ENCODE measurements at regions not wholly inside any gene's neighbourhood (a gene's known extent, or its start where the extent isn't known, plus 50 kb on each side); places are given as distances from the start of the nearest gene placed in this dataset.

- ATAC-seq (no peak), DNase-seq (ENCODE audit: low read depth, low spot score) (no peak)
- Histone ChIP-seq H3K4me3 (replicated peaks in 1 of 2; ENCODE audit: low read depth in 1 of 2, low read length in 2 of 2) (no peak overlapping the region), H3K4me2 (ENCODE audit: low read length) (no peak overlapping the region), H3K9ac (ENCODE audit: low read length) (no peak overlapping the region), H3K27me3 (ENCODE audit: insufficient read depth, low read length) (peaks cover 13% of the 10 kb centered on the region; the same call in 1 of the 2 replicates), H2AFZ (ENCODE audit: low read depth, low read length, poor library complexity, severe bottlenecking) (no peak overlapping the region), H3K4me1 (ENCODE audit: control insufficient read depth in 1 of 2, insufficient read depth in 2 of 2, low read length in 2 of 2) (peaks cover 3 to 9% of the 10 kb centered on the region in 2 experiments; a peak in 3 of 4 replicates), H3K9me3 (ENCODE audit: control insufficient read depth in 1 of 2, insufficient read depth in 1 of 2, low read depth in 1 of 2, low read length in 2 of 2) (no peaks in the 10 kb centered on the region), H4K20me1 (ENCODE audit: insufficient read depth) (no peaks in the 10 kb centered on the region), H3K9me2 (ENCODE audit: insufficient read depth) (no peaks in the 10 kb centered on the region), H3K36me3 (ENCODE audit: control insufficient read depth in 1 of 2, insufficient read depth in 2 of 2, low read length in 2 of 2) (no peaks in the 10 kb centered on the region), H3K27ac (ENCODE audit: low read depth, low read length) (no peak overlapping the region), H3K79me2 (ENCODE audit: insufficient read depth, low read length) (no peaks in the 10 kb centered on the region)
- ChIA-PET POLR2A (no interaction called here), CTCF (no interaction called here), RAD21 (ENCODE audit: low non-redundant PET in 1 of 2, low total read pairs in 2 of 2, uncharacterized antibody in 2 of 2, unreplicated experiment in 2 of 2) (no interaction called here)
- BruUV-seq (replicated peaks) = no TSS peak
- intact Hi-C loops (cut with micrococcal nuclease) = no loop called here
- TF ChIP-seq JUND (IDR thresholded peaks at IDR 0.05) = no peak
- TF ChIP-seq YY1 (IDR thresholded peaks at IDR 0.05; ENCODE audit: extremely low read depth, insufficient replicate concordance, low read depth, low read length) = no peak
- TF ChIP-seq TCF7L2 (IDR thresholded peaks at IDR 0.05; ENCODE audit: borderline replicate concordance, extremely low read depth, insufficient read depth, insufficient read length) = no peak
- no peak for TF ChIP-seq ZBTB33 (IDR thresholded peaks at IDR 0.05; ENCODE audit: extremely low read depth, insufficient replicate concordance, low read length)
- TF ChIP-seq REST (IDR thresholded peaks at IDR 0.05; ENCODE audit: low read depth) = no peak
- TF ChIP-seq CEBPB (IDR thresholded peaks at IDR 0.05; ENCODE audit: low read depth) = no peak
- TF ChIP-seq SRF (IDR thresholded peaks at IDR 0.05; ENCODE audit: low read depth) = no peak
- no peak for TF ChIP-seq ELF1 (IDR thresholded peaks at IDR 0.05; ENCODE audit: borderline replicate concordance, low read depth)
- TF ChIP-seq ZNF274 (IDR thresholded peaks at IDR 0.05; ENCODE audit: low read depth, low read length) = no peak
- no peak for TF ChIP-seq FOSL1 (IDR thresholded peaks at IDR 0.05; ENCODE audit: low read depth)
- TF ChIP-seq SIN3A (IDR thresholded peaks at IDR 0.05; ENCODE audit: low read depth) = no peak
- no peak for TF ChIP-seq MAX (IDR thresholded peaks at IDR 0.05)
- no peak for TF ChIP-seq EZH2 (IDR thresholded peaks at IDR 0.05)
- no peak for TF ChIP-seq EZH2phosphoT487 (IDR thresholded peaks at IDR 0.05; ENCODE audit: borderline replicate concordance)
- no peak for TF ChIP-seq POLR2AphosphoS5 (IDR thresholded peaks at IDR 0.05; ENCODE audit: low read depth, low read length)
- no peak for TF ChIP-seq CBX3 (IDR thresholded peaks at IDR 0.05; ENCODE audit: low read depth)
- no peak for TF ChIP-seq ATF3 (IDR thresholded peaks at IDR 0.05)
- no peak for TF ChIP-seq SP1 (IDR thresholded peaks at IDR 0.05; ENCODE audit: low read depth)
Measured at GRCh38 chr19:30083125-30083681, 141.2 kb downstream of the URI1 start.
